ENCODE measurements at regions not wholly inside any gene's neighbourhood (a gene's known extent, or its start where the extent isn't known, plus 50 kb on each side); places are given as distances from the start of the nearest gene placed in this dataset.

DNA sequence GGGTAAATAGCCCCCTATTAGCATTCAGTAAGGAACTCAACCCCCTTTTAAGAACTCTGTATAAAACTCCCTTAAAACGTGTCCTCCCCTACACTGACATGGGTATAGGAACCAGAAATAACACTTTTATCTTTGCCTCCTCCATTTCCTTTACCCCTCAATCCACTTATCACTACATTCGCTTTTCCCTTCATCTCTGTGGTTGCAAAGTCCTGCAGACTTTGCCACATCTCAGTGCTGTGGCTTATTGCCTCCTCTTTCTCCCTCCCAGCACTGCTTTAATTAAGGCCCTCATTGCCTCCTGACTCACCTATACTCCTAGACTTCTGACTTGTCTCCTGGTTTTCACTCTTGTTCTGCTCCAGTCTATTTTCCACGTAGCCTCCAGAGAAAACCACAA is 94.3 kb upstream of the GADL1 start:
- Histone ChIP-seq H3K4me3 (no peak overlapping the region), H3K27me3 (no peaks in the 10 kb centered on the region), H3K4me1 (peaks cover 0 to 11% (median 2%) of the 10 kb centered on the region in 4 donors), H3K36me3 (no peaks in the 10 kb centered on the region), H3K27ac (no peak overlapping the region), H3K9me3 (no peaks in the 10 kb centered on the region)
- DNase-seq: no peak
- WGBS, 5 donors: 50 to 64% (median 60%) methylated on average over 3 of the region's 3 CpGs
- intact Hi-C loops (cut with DNase I; ENCODE audit: low total_unique reads): no loop called here
- TF ChIP-seq POLR2AphosphoS5 (IDR thresholded peaks at IDR 0.05) (no peak), EP300 (IDR thresholded peaks at IDR 0.05) (no peak), POLR2A (IDR thresholded peaks at IDR 0.05) (no peak), CTCF (IDR thresholded peaks at IDR 0.05) (no peak)

DNA sequence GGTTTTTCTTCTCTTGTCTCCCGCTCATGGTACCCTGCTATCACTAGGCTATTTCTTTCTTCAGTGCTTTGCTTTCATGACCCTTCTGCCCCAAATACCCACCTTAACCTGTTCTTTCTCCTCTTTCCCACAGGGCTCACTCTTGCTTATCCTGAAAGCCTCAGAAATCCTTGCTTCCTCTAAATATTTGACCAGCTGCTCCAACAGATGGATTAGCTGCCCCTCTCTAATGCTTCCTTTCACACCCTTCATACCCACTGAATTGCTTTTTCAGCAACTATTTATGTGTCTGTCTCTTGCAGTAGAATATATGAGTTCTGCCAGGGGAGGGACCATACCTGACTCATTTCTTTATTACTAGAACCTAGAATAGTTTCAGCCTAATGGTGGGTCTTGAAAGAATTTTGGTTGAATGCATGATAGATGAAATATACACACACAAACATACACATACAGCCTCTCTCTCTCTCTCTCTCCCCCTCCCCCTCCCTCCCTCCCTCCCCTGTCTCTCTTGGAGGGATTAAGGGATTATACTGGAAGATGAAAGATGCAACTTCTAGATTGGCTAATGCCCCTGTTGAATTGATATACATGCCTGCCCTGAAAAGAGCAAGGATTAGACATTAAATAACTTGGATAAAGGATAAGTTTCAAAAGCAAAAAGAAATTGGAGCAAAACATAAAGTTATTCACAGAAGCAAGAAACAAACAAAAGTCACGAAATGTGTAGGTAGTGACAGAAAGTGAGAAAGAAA is 95.0 kb upstream of the GADL1 start:
- Histone ChIP-seq H3K9me3 (no peaks in the 10 kb centered on the region), H3K27ac (no peak overlapping the region), H3K4me1 (peaks cover 0 to 9% (median 2%) of the 10 kb centered on the region in 4 donors), H3K27me3 (no peaks in the 10 kb centered on the region), H3K36me3 (no peaks in the 10 kb centered on the region), H3K4me3 (no peak overlapping the region)
- TF ChIP-seq CTCF (IDR thresholded peaks at IDR 0.05): no peak
- TF ChIP-seq POLR2AphosphoS5 (IDR thresholded peaks at IDR 0.05): no peak
- no peak for TF ChIP-seq EP300 (IDR thresholded peaks at IDR 0.05)
- TF ChIP-seq POLR2A (IDR thresholded peaks at IDR 0.05): no peak
- intact Hi-C loops (cut with DNase I; ENCODE audit: low total_unique reads): no loop called here
- DNase-seq: no peak
- WGBS, 5 donors: 74 to 87% (median 79%) methylated on average over 2 of the region's 2 CpGs

DNA sequence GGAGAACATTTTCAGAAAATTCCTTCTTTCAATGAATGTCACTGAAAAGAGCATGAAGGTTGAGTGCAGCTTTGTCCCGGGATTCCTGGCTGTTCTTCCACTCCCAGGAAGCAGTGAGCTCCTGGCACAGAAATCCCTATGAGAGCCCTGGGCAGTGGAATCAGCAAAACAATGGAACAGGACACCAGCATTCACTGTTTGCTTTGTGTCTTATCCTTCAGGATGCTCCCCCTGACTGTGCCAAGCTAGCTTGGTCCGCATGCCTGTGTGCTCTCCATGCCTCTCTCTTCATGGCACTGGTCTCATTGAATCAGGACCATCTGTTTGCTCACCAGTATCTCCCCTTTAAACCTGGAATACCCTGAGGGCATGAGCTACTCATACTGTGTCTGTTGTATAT is 102.0 kb upstream of the GADL1 start:
- intact Hi-C loops (cut with DNase I; ENCODE audit: low total_unique reads): no loop called here
- H3K9me3 ChIP-seq: peaks cover 0 to 3% (median 0%) of the 10 kb centered on the region in 4 donors
- no peak overlapping the region for H3K27ac ChIP-seq
- no peak for DNase-seq
- WGBS, 5 donors: 31 to 65% (median 40%) methylated on average over 2 of the region's 2 CpGs
- no peak overlapping the region for H3K4me3 ChIP-seq
- no peaks in the 10 kb centered on the region for H3K4me1 ChIP-seq
- no peaks in the 10 kb centered on the region for H3K36me3 ChIP-seq
- H3K27me3 ChIP-seq: no peaks in the 10 kb centered on the region
- no peak for TF ChIP-seq EP300 (IDR thresholded peaks at IDR 0.05)
- TF ChIP-seq POLR2AphosphoS5 (IDR thresholded peaks at IDR 0.05): no peak
- TF ChIP-seq POLR2A (IDR thresholded peaks at IDR 0.05): no peak
- TF ChIP-seq CTCF (IDR thresholded peaks at IDR 0.05): no peak

DNA sequence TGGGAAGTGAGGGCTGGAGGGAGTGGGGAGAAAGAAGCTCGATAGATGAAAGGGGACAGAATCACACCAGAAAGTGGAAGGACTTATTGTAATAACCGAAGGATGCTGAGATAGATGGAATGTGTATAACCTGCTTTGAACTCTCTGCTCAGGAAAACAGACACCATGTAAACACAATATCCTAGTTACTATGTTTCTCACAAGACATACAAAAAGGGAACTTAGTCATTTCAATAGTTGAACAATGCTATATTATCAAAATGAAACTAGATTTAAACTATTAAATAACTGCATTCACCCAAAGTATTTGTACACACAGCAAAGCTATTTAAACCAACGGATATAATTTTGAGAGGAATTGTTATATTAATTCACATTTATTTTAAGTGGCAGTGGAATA is 108.3 kb upstream of the GADL1 start:
- H3K36me3 ChIP-seq: no peaks in the 10 kb centered on the region
- no peaks in the 10 kb centered on the region for H3K4me1 ChIP-seq
- H3K27me3 ChIP-seq: no peaks in the 10 kb centered on the region
- no peak overlapping the region for H3K4me3 ChIP-seq
- DNase-seq: no peak
- no peak for TF ChIP-seq EP300 (IDR thresholded peaks at IDR 0.05)
- no peak for TF ChIP-seq POLR2AphosphoS5 (IDR thresholded peaks at IDR 0.05)
- TF ChIP-seq POLR2A (IDR thresholded peaks at IDR 0.05): no peak
- TF ChIP-seq CTCF (IDR thresholded peaks at IDR 0.05): no peak
- 77 to 87% (median 78%) methylated on average over 3 of the region's 3 CpGs for WGBS, 5 donors
- H3K9me3 ChIP-seq: no peaks in the 10 kb centered on the region
- intact Hi-C loops (cut with DNase I; ENCODE audit: low total_unique reads): no loop called here
- H3K27ac ChIP-seq: no peak overlapping the region

All from stomach (tissue), 8 donors.